B cell (primary cell): ENCODE measurements at regions not wholly inside any gene's neighbourhood (a gene's known extent, or its start where the extent isn't known, plus 50 kb on each side); places are given as distances from the start of the nearest gene placed in this dataset.

Experiments used
- ATAC-seq: fragments of 200-7000 bp; cut with Tn5 transposase; one replicate; pipeline ENCODE4 v1.10.0; 2021; ENCODE audit warnings: low read depth, mild to moderate bottlenecking, moderate number of reproducible peaks, moderate library complexity
- CTCF ChIA-PET: fragments of 350-600 bp; sonication (Branson Sonifier 250); formaldehyde crosslinking; loops from one replicate; lab custom pipeline; 2021; ENCODE audit warnings: antibody characterized with exemption, inconsistent platforms; lab: Charles Lee
- POLR2A ChIA-PET: fragments of 350-600 bp; sonication (Branson Sonifier 250); formaldehyde crosslinking; loops from one replicate; lab custom pipeline; 2021; ENCODE audit warnings: antibody characterized with exemption; lab: Charles Lee
- DNase-seq: peaks from one replicate; pipeline ENCODE4 v3.0.0; 2013
- H2AFZ ChIP-seq: 2 replicates; pipeline ENCODE4 v1.6.1; 2012; ENCODE audit warnings: mild to moderate bottlenecking, low read depth, low read length; ENCODE audit not compliant: insufficient read depth, poor library complexity, severe bottlenecking
- H3K27ac ChIP-seq, 2 donors: 1 replicate in 1 of 2; 2 replicates in 1 of 2; pipeline ENCODE4 v1.5.1; 2012 to 2013; ENCODE audit warnings: low read length in 2 of 2, mild to moderate bottlenecking in 2 of 2, moderate library complexity in 1 of 2
- H3K27me3 ChIP-seq, 4 experiments: fragments of 200-600 bp in 1 of 4; sonication (generic) in 1 of 4; replicated peaks in 1 of 4; 1 replicate in 2 of 4; 2 replicates in 2 of 4; pipeline versions ENCODE4 v1.6.1 to v1.7.0; 2013 to 2016; ENCODE audit warnings: low read length in 3 of 4, mild to moderate bottlenecking in 2 of 4, mixed read lengths in 1 of 4, moderate library complexity in 1 of 4; ENCODE audit not compliant: insufficient read depth in 4 of 4, control insufficient read depth in 3 of 4; ENCODE audit errors: control extremely low read depth in 1 of 4
- H3K36me3 ChIP-seq, 2 experiments: replicated peaks in 1 of 2; 1 replicate in 1 of 2; 2 replicates in 1 of 2; pipeline versions ENCODE4 v1.6.1 to v1.7.1; 2013; ENCODE audit warnings: low read length in 1 of 2; ENCODE audit not compliant: insufficient read depth in 2 of 2, control insufficient read depth in 1 of 2; ENCODE audit errors: control extremely low read depth in 1 of 2, extremely low read depth in 1 of 2
- H3K4me1 ChIP-seq, 2 donors: fragments of 200-600 bp in 1 of 2; sonication (generic) in 1 of 2; 1 replicate in 1 of 2; 2 replicates in 1 of 2; pipeline versions ENCODE4 v1.5.1 to v1.6.1; 2013 to 2017; ENCODE audit warnings: low read length in 2 of 2; ENCODE audit not compliant: control insufficient read depth in 2 of 2, insufficient read depth in 2 of 2
- H3K4me2 ChIP-seq: replicated peaks from 2 replicates; pipeline ENCODE3; 2012; ENCODE audit warnings: mild to moderate bottlenecking, low read depth, low read length; ENCODE audit not compliant: poor library complexity, severe bottlenecking
- H3K4me3 ChIP-seq, 5 experiments: fragments of 200-600 bp in 1 of 5; sonication (generic) in 1 of 5; 1 replicate in 3 of 5; 2 replicates in 2 of 5; pipeline versions ENCODE4 v1.5.1 to v1.7.0; 2011 to 2016; ENCODE audit warnings: low read length in 4 of 5, mild to moderate bottlenecking in 4 of 5, low read depth in 2 of 5, control low read depth in 1 of 5, moderate library complexity in 1 of 5; ENCODE audit not compliant: insufficient read depth in 1 of 5; ENCODE audit errors: control extremely low read depth in 1 of 5, extremely low read depth in 1 of 5
- H3K79me2 ChIP-seq: fragments of 200-600 bp; sonication (generic); one replicate; pipeline ENCODE4 v1.6.0; 2016; ENCODE audit warnings: low read length; ENCODE audit not compliant: control insufficient read depth, insufficient read depth
- H3K9ac ChIP-seq: fragments of 200-600 bp; sonication (generic); 2 replicates; pipeline ENCODE4 v1.6.1; 2017; ENCODE audit warnings: mild to moderate bottlenecking, low read length, moderate library complexity
- H3K9me3 ChIP-seq, 3 donors: one replicate each; pipeline versions ENCODE4 v1.6.1 to v1.7.1; 2013; ENCODE audit warnings: low read length in 2 of 3; ENCODE audit not compliant: control insufficient read depth in 2 of 3, insufficient read depth in 1 of 3; ENCODE audit errors: control extremely low read depth in 1 of 3
- H4K20me1 ChIP-seq: 2 replicates; pipeline ENCODE4 v1.6.0; 2012; ENCODE audit warnings: mild to moderate bottlenecking, low read length; ENCODE audit not compliant: insufficient read depth, control insufficient read depth, poor library complexity, severe bottlenecking
- H3K27ac Mint-ChIP-seq: one replicate; pipeline ENCODE4 v1.8.0; 2021; ENCODE audit warnings: mixed read lengths
- H3K27me3 Mint-ChIP-seq: one replicate; pipeline ENCODE4 v1.8.0; 2021; ENCODE audit warnings: mixed read lengths
- H3K4me1 Mint-ChIP-seq: one replicate; pipeline ENCODE4 v1.8.0; 2021; ENCODE audit warnings: mixed read lengths
- H3K4me3 Mint-ChIP-seq: one replicate; pipeline ENCODE4 v1.8.0; 2021; ENCODE audit warnings: mixed read lengths
- H3K9me3 Mint-ChIP-seq: one replicate; pipeline ENCODE4 v1.8.0; 2022; ENCODE audit warnings: mixed read lengths; ENCODE audit not compliant: insufficient read depth
- CTCF ChIP-seq: fragments of 200-600 bp; IDR thresholded peaks from one replicate; pipeline ENCODE4 v1.8.0; 2022; ENCODE audit warnings: antibody characterized with exemption, mild to moderate bottlenecking
- EZH2 ChIP-seq: IDR thresholded peaks from 2 replicates; pipeline ENCODE4 v1.6.1; 2012; ENCODE audit warnings: borderline replicate concordance, low read depth, mild to moderate bottlenecking, moderate library complexity, low read length; ENCODE audit not compliant: insufficient read depth, poor library complexity, severe bottlenecking
- WGBS: methylation state at CpG from one replicate; pipeline ENCODE4 v1.1.5; 2013; ENCODE audit warnings: missing lambda C conversion rate; ENCODE audit not compliant: insufficient coverage; 5-methylcytosine and 5-hydroxymethylcytosine counted together
- intact Hi-C: fragments of 100-400 bp; cut with micrococcal nuclease; formaldehyde crosslinking; loops from one replicate; pipeline ENCODE4 v1.10.0; 2022

- H3K4me3 Mint-ChIP-seq = no peak overlapping the region
- TF ChIP-seq CTCF (no peak), EZH2 (no peak)
- H3K36me3 ChIP-seq = no peaks in the 10 kb centered on the region
- H3K9ac ChIP-seq = no peak overlapping the region
- no peaks in the 10 kb centered on the region for H3K27me3 ChIP-seq
- intact Hi-C loops = no loop called here
- no peaks in the 10 kb centered on the region for H3K4me1 Mint-ChIP-seq
- no peak overlapping the region for H3K27ac ChIP-seq
- ATAC-seq (no peak), DNase-seq (no peak)
- H3K9me3 Mint-ChIP-seq = peaks cover 6% of the 10 kb centered on the region
- CTCF ChIA-PET = no interaction called here
- no peaks in the 10 kb centered on the region for H3K27me3 Mint-ChIP-seq
- no peaks in the 10 kb centered on the region for H3K9me3 ChIP-seq
- no peaks in the 10 kb centered on the region for H3K79me2 ChIP-seq
- H3K4me3 ChIP-seq = no peak overlapping the region
- H4K20me1 ChIP-seq = no peaks in the 10 kb centered on the region
- H3K4me1 ChIP-seq = no peaks in the 10 kb centered on the region
- POLR2A ChIA-PET = no interaction called here
- WGBS = no CpG with 5 or more reads among the region's 1 CpG
- H2AFZ ChIP-seq = no peak overlapping the region
- H3K4me2 ChIP-seq = no peak overlapping the region
- H3K27ac Mint-ChIP-seq = no peak overlapping the region
Measured at GRCh38 chr14:83575301-83575700, 1954.6 kb upstream of the FLRT2 start.

- Histone ChIP-seq H3K4me3 (no peak overlapping the region), H4K20me1 (no peaks in the 10 kb centered on the region), H3K79me2 (no peaks in the 10 kb centered on the region), H3K4me1 (no peaks in the 10 kb centered on the region), H3K4me2 (no peak overlapping the region), H3K27me3 (no peaks in the 10 kb centered on the region), H3K36me3 (no peaks in the 10 kb centered on the region), H3K9ac (no peak overlapping the region), H2AFZ (no peak overlapping the region), H3K9me3 (peaks cover 3 to 5% (median 5%) of the 10 kb centered on the region in 3 donors), H3K27ac (no peak overlapping the region)
- intact Hi-C loops = no loop called here
- Mint-ChIP-seq H3K9me3 (no peaks in the 10 kb centered on the region), H3K27me3 (no peaks in the 10 kb centered on the region), H3K4me3 (no peak overlapping the region), H3K27ac (no peak overlapping the region), H3K4me1 (no peaks in the 10 kb centered on the region)
- CTCF ChIA-PET = no interaction called here
- TF ChIP-seq CTCF (no peak), EZH2 (no peak)
- POLR2A ChIA-PET = no interaction called here
- ATAC-seq = no peak
- no peak for DNase-seq
Measured at GRCh38 chr14:83583201-83583600, 1946.7 kb upstream of the FLRT2 start.
